GM12891 (cell line): ENCODE measurements at regions not wholly inside any gene's neighbourhood (a gene's known extent, or its start where the extent isn't known, plus 50 kb on each side); places are given as distances from the start of the nearest gene placed in this dataset.

Experiments
- DNase-seq: peaks from one replicate; pipeline ENCODE4 v3.0.0; 2011; ENCODE audit warnings: low spot score; ENCODE audit not compliant: insufficient read length
- FAIRE-seq: peaks from 2 replicates; lab custom pipeline; 2011; peaks lifted over from hg19 to GRCh38; lab: Jason Lieb, UNC
- PAX5 ChIP-seq: IDR thresholded peaks from 2 replicates; pipeline ENCODE4 v1.6.1; 2011; ENCODE audit warnings: low read length, moderate library complexity, mild to moderate bottlenecking; ENCODE audit not compliant: insufficient read depth, severe bottlenecking
- POLR2A ChIP-seq: IDR thresholded peaks from 2 replicates; pipeline ENCODE4 v1.6.1; 2011; ENCODE audit warnings: low read depth, low read length, control low read depth
- POLR2AphosphoS5 ChIP-seq: IDR thresholded peaks from 2 replicates; pipeline ENCODE4 v1.6.1; 2011; ENCODE audit warnings: low read depth, low read length, control low read depth
- POU2F2 ChIP-seq: IDR thresholded peaks from 2 replicates; pipeline ENCODE4 v1.6.1; 2011; ENCODE audit warnings: low read depth, mild to moderate bottlenecking, control low read depth, low read length, moderate library complexity
- SPI1 ChIP-seq: IDR thresholded peaks from 2 replicates; pipeline ENCODE4 v1.6.1; 2011; ENCODE audit warnings: low read depth, low read length, control low read depth
- TAF1 ChIP-seq: IDR thresholded peaks from 2 replicates; pipeline ENCODE4 v1.6.1; 2011; ENCODE audit warnings: low read depth, low read length, control low read depth

DNA sequence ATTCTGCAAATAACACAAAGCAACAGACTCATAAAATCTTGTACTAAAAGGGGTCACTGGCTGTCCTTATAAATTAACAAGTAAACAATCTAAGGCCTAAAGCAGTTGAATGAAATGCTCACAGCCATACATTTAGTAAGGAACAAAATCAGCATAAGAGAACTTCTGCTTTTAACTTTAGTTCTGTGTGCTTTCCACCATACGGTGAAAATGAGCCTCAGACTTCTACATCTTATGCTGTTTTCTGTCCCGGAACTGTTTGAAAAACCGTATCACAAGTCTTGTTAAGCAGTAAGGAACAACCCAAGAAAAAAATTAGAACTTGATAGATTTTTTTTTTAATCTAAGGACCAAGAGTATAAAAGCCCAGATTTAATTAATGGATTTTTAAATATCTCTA is 549.1 kb upstream of the MIR17HG start:
- no peak for TF ChIP-seq POU2F2
- no peak for TF ChIP-seq TAF1
- no peak for TF ChIP-seq POLR2AphosphoS5
- no peak for TF ChIP-seq POLR2A
- TF ChIP-seq SPI1: no peak
- TF ChIP-seq PAX5: no peak
- DNase-seq (no peak), FAIRE-seq (no peak)

- FAIRE-seq (no peak), DNase-seq (no peak)
- TF ChIP-seq TAF1: no peak
- TF ChIP-seq POLR2AphosphoS5: no peak
- no peak for TF ChIP-seq SPI1
- no peak for TF ChIP-seq POLR2A
Measured at GRCh38 chr13:90800082-90800746, 547.3 kb upstream of the MIR17HG start.

GRCh38 chr13:90801621-90802020 is 545.9 kb upstream of the MIR17HG start:
- DNase-seq: no peak
- TF ChIP-seq POLR2AphosphoS5 (no peak), TAF1 (no peak), POLR2A (no peak), SPI1 (no peak), PAX5 (no peak), POU2F2 (no peak)
- FAIRE-seq: no peak

DNA sequence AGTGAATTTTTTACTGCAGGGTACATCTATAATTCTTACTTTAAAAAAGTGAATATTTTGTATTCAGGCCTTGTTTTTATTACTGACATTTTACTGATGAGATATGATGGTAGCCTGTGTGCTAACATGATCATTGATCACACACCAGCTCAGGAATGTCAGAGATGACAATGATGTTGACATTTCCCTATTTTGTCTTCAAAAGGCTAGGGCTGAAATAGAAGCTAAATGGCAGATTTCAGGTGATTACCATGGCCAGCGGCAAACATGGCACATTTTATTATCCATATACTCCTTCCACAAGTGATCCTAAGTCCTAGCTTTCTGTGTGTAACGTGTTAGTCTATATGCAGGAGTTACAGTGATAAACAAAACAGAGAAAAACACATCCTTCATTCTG is 544.3 kb upstream of the MIR17HG start:
- no peak for TF ChIP-seq SPI1
- no peak for TF ChIP-seq POLR2AphosphoS5
- TF ChIP-seq PAX5: no peak
- no peak for DNase-seq
- FAIRE-seq: no peak

- no peak for TF ChIP-seq POLR2A
- no peak for TF ChIP-seq POLR2AphosphoS5
- no peak for TF ChIP-seq PAX5
- no peak for TF ChIP-seq TAF1
- no peak for TF ChIP-seq POU2F2
- no peak for TF ChIP-seq SPI1
- DNase-seq: no peak
- no peak for FAIRE-seq
Measured at GRCh38 chr13:90806016-90806615, 541.4 kb upstream of the MIR17HG start.

DNA sequence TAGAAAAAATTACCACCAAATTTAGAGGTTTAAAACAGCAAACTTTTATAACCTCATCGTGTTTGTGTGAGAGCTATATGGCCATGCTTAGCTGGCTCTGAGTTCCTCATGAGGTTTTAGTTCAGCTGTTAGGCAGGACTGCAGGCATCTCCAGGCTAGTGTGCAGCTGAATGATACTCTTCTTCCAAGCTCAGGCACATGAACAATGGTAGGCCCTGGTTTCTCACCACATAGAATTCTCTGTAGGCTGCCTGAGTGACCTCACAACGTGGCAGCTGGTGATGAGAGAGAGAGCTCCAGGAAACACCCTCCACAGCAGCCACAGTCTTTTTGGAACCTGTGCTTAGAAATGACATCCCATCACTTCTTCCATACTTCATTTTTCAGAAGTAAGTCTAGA is 540.6 kb upstream of the MIR17HG start:
- TF ChIP-seq POLR2AphosphoS5: no peak
- TF ChIP-seq POU2F2: no peak
- TF ChIP-seq TAF1: no peak
- DNase-seq (no peak), FAIRE-seq (no peak)

DNA sequence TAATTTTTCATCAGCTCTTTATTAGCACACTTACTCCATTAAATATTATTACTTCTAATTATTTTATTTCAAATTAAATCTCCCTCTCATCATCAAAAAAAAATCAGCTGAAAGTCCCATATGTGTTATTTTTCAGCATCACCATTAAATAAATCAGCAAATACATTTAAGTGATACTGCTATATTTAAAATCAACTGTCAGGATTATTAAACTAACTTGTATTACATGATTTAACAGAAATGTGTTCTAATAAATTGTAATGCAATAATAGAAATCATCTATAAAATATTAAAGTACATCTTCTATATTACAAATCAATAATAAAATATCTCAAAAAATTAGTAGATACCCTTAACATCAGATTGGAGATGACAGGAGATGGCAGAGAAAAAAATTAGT is 538.6 kb upstream of the MIR17HG start:
- TF ChIP-seq PAX5: no peak
- no peak for DNase-seq
- FAIRE-seq: no peak

- DNase-seq (no peak), FAIRE-seq (no peak)
- no peak for TF ChIP-seq SPI1
- no peak for TF ChIP-seq POLR2A
- no peak for TF ChIP-seq TAF1
- no peak for TF ChIP-seq POU2F2
- TF ChIP-seq PAX5: no peak
- no peak for TF ChIP-seq POLR2AphosphoS5
Measured at GRCh38 chr13:90824032-90824431, 523.5 kb upstream of the MIR17HG start.

- FAIRE-seq (no peak), DNase-seq (no peak)
- TF ChIP-seq PAX5 (no peak), POLR2AphosphoS5 (no peak), TAF1 (no peak), SPI1 (no peak), POLR2A (no peak), POU2F2 (no peak)
Measured at GRCh38 chr13:90826688-90827087, 520.8 kb upstream of the MIR17HG start.

DNA sequence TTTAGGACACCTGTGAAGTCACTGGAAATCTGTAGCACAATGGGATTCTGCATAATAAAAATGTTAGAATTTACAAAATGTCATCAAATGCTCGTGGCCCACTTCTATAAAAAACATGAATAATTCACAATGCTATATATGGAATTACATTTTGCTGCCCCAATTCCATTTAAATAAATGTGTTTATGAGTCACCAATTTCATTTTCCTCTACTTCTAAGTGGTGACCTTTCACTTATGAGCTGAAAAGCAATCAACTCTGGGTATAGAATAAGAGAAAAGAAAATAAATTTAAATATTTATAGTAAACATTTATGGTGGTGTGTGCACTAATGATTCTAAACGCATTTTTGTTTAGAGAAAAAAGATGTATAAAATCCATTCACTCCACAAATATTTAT is 516.7 kb upstream of the MIR17HG start:
- TF ChIP-seq POLR2AphosphoS5 (no peak), TAF1 (no peak), POLR2A (no peak), POU2F2 (no peak), SPI1 (no peak), PAX5 (no peak)
- no peak for FAIRE-seq
- no peak for DNase-seq

DNA sequence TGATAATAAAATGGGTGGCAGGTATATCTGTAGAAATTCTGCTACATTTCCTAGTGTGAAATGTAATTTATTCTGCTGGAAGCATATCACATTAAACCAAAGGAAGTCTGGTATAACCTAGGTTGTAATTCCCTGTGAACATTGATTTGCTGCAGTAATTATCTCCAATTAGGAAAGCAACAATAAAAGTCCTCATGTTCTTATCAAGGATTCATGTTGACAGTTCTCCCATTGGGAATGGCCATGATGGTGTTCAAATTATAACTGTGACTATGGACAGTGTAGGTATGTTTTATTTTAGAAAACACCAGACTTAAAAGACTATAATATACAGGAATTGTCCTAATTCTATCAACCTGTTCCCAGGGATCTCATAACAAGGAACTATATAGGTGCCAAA is 513.5 kb upstream of the MIR17HG start:
- FAIRE-seq: no peak
- no peak for DNase-seq
- TF ChIP-seq POLR2AphosphoS5 (no peak), PAX5 (no peak), POU2F2 (no peak), TAF1 (no peak)
